ENCODE measurements at regions not wholly inside any gene's neighbourhood (a gene's known extent, or its start where the extent isn't known, plus 50 kb on each side); places are given as distances from the start of the nearest gene placed in this dataset.

DNA sequence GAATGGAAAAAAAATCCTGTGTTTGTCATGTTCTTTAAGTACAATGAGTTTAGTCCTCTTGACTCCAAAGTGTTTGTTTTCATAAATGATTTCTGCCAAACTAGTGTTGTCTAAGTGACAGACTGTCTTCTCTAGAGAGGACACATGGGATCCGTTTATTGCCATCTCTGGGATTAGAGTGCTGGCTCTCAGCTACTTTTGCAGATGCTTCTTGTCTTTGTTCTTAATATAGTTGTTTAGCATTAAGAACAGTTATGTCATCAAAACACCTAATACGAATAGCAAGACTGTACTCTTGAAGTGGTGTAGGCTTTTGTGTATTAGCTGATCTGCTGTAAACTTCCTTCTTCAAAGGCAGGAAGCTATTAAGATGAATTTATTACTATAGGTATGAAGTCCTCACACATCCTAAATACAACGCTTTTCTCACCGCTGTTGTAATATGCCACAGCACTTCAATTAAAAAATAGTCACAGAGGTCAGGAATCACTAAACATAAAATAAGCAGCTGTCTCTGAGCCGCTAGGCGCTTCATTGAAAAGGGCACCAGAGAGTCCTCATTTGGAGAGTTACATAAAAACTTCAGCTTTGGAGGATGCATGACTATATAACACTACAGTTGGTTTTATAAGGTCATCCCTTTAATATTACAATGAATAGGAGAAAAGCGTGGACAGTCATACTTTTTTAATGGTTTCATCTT lies 128.3 kb upstream of the ZNF385D start:
- TF ChIP-seq ZNF16 (tag by site-specific recombination; IDR thresholded peaks at IDR 0.05; ENCODE audit: low read depth) (no peak), ZNF169 (tag by site-specific recombination; IDR thresholded peaks at IDR 0.05) (no peak), SCRT1 (tag by site-specific recombination; IDR thresholded peaks at IDR 0.05; ENCODE audit: borderline replicate concordance) (no peak), ZNF530 (tag by site-specific recombination; IDR thresholded peaks at IDR 0.05; ENCODE audit: low read depth) (no peak), ZNF629 (tag by site-specific recombination; IDR thresholded peaks at IDR 0.05) (no peak)
- TF ChIP-seq, protein P1, sequence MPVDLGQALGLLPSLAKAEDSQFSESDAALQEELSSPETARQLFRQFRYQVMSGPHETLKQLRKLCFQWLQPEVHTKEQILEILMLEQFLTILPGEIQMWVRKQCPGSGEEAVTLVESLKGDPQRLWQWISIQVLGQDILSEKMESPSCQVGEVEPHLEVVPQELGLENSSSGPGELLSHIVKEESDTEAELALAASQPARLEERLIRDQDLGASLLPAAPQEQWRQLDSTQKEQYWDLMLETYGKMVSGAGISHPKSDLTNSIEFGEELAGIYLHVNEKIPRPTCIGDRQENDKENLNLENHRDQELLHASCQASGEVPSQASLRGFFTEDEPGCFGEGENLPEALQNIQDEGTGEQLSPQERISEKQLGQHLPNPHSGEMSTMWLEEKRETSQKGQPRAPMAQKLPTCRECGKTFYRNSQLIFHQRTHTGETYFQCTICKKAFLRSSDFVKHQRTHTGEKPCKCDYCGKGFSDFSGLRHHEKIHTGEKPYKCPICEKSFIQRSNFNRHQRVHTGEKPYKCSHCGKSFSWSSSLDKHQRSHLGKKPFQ (tag by site-specific recombination; IDR thresholded peaks at IDR 0.05), result no peak
- Histone ChIP-seq H3K4me1 (ENCODE audit: control insufficient read depth, insufficient read depth, low read length) (no peaks in the 10 kb centered on the region), H3K27ac (ENCODE audit: extremely low read depth, low read depth, low read length) (no peak overlapping the region), H3K9me3 (ENCODE audit: control insufficient read depth, insufficient read depth, low read depth, low read length) (no peaks in the 10 kb centered on the region), H3K4me3 (ENCODE audit: low read depth, low read length) (no peak overlapping the region), H3K36me3 (ENCODE audit: control insufficient read depth in 2 of 2, insufficient read depth in 1 of 2, low read length in 2 of 2) (no peaks in the 10 kb centered on the region)
- POLR2A ChIA-PET, result no interaction called here
- CTCF ChIA-PET, result interaction anchor here (0.7 kb wide), 1 partner anchor 1184 kb away, joined by 3 read pairs; no protein-coding TSS in a partner anchor

DNA sequence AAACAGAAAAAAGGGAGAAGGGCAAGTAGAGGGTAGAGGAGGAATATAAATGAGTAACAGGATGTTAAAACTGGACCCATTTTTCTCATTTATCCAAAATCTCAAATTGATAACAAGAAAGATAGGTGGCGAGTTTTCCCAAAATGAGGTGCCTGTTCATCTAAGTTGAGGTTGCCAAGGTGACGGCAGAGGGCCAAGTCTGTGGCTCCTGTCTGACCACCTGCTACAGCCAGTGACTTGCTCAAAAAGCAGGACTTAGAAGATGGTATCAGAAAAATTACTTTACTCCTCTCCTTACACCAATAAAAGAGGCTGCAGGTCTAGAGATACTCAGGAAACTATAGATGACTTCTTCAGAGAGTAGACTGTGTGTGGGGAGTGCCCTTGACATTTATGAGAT lies 137.6 kb upstream of the ZNF385D start:
- Histone ChIP-seq H3K4me1 (ENCODE audit: control insufficient read depth, insufficient read depth, low read length) (no peaks in the 10 kb centered on the region), H3K4me3 (ENCODE audit: low read depth, low read length) (no peak overlapping the region), H3K9me3 (ENCODE audit: control insufficient read depth, insufficient read depth, low read depth, low read length) (no peaks in the 10 kb centered on the region), H3K36me3 (ENCODE audit: control insufficient read depth in 2 of 2, insufficient read depth in 1 of 2, low read length in 2 of 2) (no peaks in the 10 kb centered on the region), H3K27ac (ENCODE audit: extremely low read depth, low read depth, low read length) (no peak overlapping the region)
- no peak for TF ChIP-seq ZNF530 (tag by site-specific recombination; IDR thresholded peaks at IDR 0.05; ENCODE audit: low read depth)
- no peak for TF ChIP-seq ZNF155 (tag by site-specific recombination; IDR thresholded peaks at IDR 0.05)
- no peak for TF ChIP-seq ZNF174 (tag by site-specific recombination; IDR thresholded peaks at IDR 0.05)
- TF ChIP-seq ZNF596 (tag by site-specific recombination; IDR thresholded peaks at IDR 0.05), result no peak
- no peak for TF ChIP-seq GLIS2 (tag by site-specific recombination; IDR thresholded peaks at IDR 0.05)
- TF ChIP-seq MEIS1 (CRISPR knock-in tag; IDR thresholded peaks at IDR 0.05; ENCODE audit: borderline replicate concordance), result no peak
- TF ChIP-seq, protein P2, sequence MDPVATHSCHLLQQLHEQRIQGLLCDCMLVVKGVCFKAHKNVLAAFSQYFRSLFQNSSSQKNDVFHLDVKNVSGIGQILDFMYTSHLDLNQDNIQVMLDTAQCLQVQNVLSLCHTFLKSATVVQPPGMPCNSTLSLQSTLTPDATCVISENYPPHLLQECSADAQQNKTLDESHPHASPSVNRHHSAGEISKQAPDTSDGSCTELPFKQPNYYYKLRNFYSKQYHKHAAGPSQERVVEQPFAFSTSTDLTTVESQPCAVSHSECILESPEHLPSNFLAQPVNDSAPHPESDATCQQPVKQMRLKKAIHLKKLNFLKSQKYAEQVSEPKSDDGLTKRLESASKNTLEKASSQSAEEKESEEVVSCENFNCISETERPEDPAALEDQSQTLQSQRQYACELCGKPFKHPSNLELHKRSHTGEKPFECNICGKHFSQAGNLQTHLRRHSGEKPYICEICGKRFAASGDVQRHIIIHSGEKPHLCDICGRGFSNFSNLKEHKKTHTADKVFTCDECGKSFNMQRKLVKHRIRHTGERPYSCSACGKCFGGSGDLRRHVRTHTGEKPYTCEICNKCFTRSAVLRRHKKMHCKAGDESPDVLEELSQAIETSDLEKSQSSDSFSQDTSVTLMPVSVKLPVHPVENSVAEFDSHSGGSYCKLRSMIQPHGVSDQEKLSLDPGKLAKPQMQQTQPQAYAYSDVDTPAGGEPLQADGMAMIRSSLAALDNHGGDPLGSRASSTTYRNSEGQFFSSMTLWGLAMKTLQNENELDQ (tag by site-specific recombination; IDR thresholded peaks at IDR 0.05; ENCODE audit: low read depth), result no peak
- TF ChIP-seq, protein P3, sequence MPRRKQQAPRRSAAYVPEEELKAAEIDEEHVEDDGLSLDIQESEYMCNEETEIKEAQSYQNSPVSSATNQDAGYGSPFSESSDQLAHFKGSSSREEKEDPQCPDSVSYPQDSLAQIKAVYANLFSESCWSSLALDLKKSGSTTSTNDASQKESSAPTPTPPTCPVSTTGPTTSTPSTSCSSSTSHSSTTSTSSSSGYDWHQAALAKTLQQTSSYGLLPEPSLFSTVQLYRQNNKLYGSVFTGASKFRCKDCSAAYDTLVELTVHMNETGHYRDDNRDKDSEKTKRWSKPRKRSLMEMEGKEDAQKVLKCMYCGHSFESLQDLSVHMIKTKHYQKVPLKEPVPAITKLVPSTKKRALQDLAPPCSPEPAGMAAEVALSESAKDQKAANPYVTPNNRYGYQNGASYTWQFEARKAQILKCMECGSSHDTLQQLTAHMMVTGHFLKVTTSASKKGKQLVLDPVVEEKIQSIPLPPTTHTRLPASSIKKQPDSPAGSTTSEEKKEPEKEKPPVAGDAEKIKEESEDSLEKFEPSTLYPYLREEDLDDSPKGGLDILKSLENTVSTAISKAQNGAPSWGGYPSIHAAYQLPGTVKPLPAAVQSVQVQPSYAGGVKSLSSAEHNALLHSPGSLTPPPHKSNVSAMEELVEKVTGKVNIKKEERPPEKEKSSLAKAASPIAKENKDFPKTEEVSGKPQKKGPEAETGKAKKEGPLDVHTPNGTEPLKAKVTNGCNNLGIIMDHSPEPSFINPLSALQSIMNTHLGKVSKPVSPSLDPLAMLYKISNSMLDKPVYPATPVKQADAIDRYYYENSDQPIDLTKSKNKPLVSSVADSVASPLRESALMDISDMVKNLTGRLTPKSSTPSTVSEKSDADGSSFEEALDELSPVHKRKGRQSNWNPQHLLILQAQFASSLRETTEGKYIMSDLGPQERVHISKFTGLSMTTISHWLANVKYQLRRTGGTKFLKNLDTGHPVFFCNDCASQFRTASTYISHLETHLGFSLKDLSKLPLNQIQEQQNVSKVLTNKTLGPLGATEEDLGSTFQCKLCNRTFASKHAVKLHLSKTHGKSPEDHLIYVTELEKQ (tag by site-specific recombination; IDR thresholded peaks at IDR 0.05; ENCODE audit: borderline replicate concordance), result no peak
- no peak for TF ChIP-seq ZNF747 (tag by site-specific recombination; IDR thresholded peaks at IDR 0.05)
- TF ChIP-seq ZNF621 (tag by site-specific recombination; IDR thresholded peaks at IDR 0.05), result no peak
- TF ChIP-seq ZNF311 (tag by site-specific recombination; IDR thresholded peaks at IDR 0.05; ENCODE audit: borderline replicate concordance), result no peak
- TF ChIP-seq ZNF629 (tag by site-specific recombination; IDR thresholded peaks at IDR 0.05), result no peak
- TF ChIP-seq ZNF2 (tag by site-specific recombination; IDR thresholded peaks at IDR 0.05), result no peak
- no peak for TF ChIP-seq ZNF302 (tag by site-specific recombination; IDR thresholded peaks at IDR 0.05; ENCODE audit: low read depth)
- TF ChIP-seq KLF1 (tag by site-specific recombination; IDR thresholded peaks at IDR 0.05), result no peak
- no peak for TF ChIP-seq ZNF350 (tag by site-specific recombination; IDR thresholded peaks at IDR 0.05)
- TF ChIP-seq, protein P4, sequence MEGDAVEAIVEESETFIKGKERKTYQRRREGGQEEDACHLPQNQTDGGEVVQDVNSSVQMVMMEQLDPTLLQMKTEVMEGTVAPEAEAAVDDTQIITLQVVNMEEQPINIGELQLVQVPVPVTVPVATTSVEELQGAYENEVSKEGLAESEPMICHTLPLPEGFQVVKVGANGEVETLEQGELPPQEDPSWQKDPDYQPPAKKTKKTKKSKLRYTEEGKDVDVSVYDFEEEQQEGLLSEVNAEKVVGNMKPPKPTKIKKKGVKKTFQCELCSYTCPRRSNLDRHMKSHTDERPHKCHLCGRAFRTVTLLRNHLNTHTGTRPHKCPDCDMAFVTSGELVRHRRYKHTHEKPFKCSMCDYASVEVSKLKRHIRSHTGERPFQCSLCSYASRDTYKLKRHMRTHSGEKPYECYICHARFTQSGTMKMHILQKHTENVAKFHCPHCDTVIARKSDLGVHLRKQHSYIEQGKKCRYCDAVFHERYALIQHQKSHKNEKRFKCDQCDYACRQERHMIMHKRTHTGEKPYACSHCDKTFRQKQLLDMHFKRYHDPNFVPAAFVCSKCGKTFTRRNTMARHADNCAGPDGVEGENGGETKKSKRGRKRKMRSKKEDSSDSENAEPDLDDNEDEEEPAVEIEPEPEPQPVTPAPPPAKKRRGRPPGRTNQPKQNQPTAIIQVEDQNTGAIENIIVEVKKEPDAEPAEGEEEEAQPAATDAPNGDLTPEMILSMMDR (tag by site-specific recombination; IDR thresholded peaks at IDR 0.05), result no peak
- TF ChIP-seq, protein P5, sequence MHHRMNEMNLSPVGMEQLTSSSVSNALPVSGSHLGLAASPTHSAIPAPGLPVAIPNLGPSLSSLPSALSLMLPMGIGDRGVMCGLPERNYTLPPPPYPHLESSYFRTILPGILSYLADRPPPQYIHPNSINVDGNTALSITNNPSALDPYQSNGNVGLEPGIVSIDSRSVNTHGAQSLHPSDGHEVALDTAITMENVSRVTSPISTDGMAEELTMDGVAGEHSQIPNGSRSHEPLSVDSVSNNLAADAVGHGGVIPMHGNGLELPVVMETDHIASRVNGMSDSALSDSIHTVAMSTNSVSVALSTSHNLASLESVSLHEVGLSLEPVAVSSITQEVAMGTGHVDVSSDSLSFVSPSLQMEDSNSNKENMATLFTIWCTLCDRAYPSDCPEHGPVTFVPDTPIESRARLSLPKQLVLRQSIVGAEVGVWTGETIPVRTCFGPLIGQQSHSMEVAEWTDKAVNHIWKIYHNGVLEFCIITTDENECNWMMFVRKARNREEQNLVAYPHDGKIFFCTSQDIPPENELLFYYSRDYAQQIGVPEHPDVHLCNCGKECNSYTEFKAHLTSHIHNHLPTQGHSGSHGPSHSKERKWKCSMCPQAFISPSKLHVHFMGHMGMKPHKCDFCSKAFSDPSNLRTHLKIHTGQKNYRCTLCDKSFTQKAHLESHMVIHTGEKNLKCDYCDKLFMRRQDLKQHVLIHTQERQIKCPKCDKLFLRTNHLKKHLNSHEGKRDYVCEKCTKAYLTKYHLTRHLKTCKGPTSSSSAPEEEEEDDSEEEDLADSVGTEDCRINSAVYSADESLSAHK (tag by site-specific recombination; IDR thresholded peaks at IDR 0.05), result no peak
- TF ChIP-seq MYNN (tag by site-specific recombination; IDR thresholded peaks at IDR 0.05; ENCODE audit: borderline replicate concordance), result no peak
- ChIA-PET CTCF (no interaction called here), POLR2A (no interaction called here)

All from HEK293 (cell line).